GM19455 (cell line): ENCODE measurements at regions not wholly inside any gene's neighbourhood (a gene's known extent, or its start where the extent isn't known, plus 50 kb on each side); places are given as distances from the start of the nearest gene placed in this dataset.
"Not testable (repeated sequence)": the region's sequence is repeated elsewhere in the genome, so short reads cannot be mapped to it uniquely, and the experiment has no call there.

Source experiments
- ATAC-seq: cut with Tn5 transposase; IDR thresholded peaks from one replicate; pipeline ENCODE4 v1.9.1; 2021; ENCODE audit not compliant: unreplicated experiment

GRCh38 chr15:47027322-47027946 lies 689.9 kb upstream of the SEMA6D start:
- ATAC-seq: no peak

DNA sequence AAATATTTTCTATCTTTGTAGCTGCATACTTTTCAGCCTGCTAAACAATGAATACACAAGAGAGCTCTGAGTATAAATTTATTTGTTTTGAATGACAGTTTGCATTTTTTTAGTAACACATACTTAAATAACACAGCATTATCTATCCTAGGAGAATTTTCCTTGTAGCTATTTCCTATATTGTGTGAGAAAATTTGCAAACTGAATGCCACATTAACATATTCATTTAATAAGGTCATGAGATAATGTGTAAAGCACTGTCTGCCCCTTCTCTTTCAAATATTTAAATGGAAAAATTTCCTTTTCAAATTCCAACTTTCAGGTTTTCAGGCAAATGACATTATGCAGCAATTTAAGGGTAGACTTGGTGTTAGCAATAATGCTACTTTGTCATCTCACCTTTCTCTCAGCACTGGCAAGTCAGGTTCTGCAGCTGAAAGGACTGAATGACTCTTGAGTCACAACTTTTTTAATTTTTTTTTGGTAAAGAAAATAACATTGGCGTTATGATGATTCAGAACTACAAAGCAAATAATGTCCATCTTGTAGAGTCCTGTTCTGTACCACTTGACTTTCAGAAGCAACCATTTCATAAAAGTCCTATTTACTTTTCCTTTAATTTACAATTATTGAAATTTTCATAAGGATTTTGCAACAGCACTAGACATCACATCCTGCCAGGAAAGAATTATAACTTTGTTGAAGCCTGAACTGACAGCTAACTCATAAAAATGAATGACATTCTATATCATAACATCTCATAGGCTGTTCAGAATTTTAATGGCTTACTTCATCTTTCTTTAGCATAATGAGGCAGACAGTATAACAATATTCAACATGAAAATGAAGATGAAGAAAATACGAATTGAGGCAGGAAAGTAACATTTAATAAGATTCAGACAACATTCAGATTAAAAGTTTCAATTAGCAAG lies 681.6 kb upstream of the SEMA6D start:
- no peak for ATAC-seq

GRCh38 chr15:47037003-47037402 lies 680.3 kb upstream of the SEMA6D start:
- no peak for ATAC-seq

DNA sequence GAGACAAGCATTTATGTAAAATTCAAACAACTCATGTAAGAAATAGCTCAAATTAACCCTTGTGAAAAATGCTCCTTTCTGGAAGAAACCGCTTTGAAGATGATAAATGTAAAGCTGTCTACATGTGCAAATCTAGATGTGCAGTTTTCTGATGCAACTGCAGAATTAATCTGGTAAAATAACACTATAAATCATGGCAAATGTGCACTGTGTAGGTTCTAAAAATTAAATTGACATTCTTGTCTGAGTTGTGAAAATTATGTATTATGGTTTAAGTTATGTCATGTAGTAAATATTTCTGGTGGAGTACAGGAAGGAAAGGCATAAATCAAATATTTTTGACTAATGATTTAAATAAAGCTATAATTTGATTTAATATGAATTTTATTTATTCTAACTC lies 678.1 kb upstream of the SEMA6D start:
- no peak for ATAC-seq

DNA sequence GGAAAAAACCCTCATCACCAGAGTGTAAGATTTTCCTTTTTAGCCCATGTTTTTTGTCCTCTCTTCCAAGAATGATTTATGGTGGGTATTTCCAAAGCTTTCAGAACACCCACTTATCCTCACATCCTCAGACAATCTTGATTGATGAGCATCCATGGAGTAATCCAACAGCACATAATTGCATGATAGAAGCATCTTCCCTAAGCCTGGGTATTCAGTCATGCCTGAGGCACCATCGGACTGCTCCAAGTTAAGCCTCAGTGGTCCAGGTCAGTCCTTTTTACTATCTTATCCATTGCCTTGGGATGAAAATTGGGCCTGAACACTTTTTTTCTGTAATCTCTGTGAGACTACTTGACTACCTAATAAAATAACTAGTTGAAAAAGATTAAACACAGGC lies 676.0 kb upstream of the SEMA6D start:
- ATAC-seq: no peak

GRCh38 chr15:47047981-47048380 lies 669.3 kb upstream of the SEMA6D start:
- ATAC-seq: not testable (repeated sequence)

- no peak for ATAC-seq
Measured at GRCh38 chr15:47066392-47066791, 650.9 kb upstream of the SEMA6D start.

- ATAC-seq: not testable (repeated sequence)
Measured at GRCh38 chr15:47077846-47078245, 639.5 kb upstream of the SEMA6D start.

- ATAC-seq: no peak
Measured at GRCh38 chr15:47095833-47096232, 621.5 kb upstream of the SEMA6D start.

GRCh38 chr15:47098526-47098925 lies 618.8 kb upstream of the SEMA6D start:
- not testable (repeated sequence) for ATAC-seq

GRCh38 chr15:47099801-47100200 lies 617.5 kb upstream of the SEMA6D start:
- not testable (repeated sequence) for ATAC-seq

DNA sequence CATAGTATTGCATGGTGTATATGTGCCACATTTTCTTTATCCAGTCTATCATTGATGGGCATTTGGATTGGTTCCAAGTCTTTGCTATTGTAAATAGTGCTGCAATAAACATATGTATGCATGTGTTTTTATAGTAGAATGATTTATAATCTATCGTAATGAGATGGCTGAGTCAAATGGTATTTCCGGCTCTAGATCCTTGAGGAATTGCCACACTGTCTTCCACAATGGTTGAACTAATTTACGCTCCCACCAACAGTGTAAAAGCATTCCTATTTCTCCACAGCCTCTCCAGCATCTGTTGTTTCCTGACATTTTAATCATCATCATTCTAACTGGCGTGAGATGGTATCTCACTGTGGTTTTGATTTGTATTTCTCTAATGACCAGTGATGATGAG lies 608.5 kb upstream of the SEMA6D start:
- ATAC-seq: not testable (repeated sequence)

DNA sequence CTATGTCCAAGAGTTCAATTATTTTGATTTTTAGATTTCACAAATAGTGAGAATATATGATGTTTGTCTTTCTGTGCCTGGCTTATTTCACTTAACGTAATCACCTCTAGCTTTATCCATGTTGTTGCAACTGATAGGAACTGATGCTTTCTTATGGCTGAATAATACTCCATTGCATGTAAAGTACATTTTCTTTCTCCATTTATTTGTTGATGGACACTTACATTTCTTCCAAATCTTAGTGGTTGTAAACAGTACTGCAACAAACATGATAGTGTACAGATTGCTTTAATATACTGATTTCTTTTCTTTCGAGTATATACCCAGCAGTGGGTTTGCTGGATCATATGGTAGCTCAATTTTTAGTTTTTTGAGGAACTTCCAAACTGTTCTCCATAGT lies 600.6 kb upstream of the SEMA6D start:
- no peak for ATAC-seq

- ATAC-seq: no peak
Measured at GRCh38 chr15:47119349-47119748, 598.0 kb upstream of the SEMA6D start.

DNA sequence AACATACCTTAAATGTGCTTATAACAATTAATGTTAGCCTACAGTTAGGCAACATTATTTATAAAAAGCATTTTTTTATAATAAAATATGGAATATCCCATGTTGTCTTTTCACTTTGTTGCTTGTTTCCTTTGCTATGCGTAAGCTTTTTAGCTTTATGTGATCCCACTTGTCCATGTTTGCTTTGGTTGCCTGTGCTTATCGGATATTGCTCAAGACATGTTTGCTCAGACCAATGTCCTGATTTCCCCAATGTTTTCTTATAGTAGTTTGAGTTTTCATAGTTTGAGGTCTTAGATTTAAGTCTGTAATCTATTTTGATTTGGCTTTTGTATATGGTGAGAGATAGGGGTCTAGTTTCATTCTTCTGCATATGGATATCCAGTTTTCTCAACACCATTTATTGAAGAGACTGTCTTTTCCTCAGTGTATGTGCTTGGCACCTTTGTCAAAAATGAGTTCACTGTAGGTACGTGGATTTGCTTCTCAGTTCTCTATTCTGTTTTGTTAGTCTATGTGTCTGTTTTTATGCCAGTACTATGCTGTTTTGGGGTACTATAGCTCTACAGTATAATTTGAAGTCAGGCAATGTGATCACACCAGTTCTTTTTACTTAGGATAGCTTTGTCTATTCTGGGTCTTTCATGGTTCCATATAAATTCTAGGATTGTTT lies 592.7 kb upstream of the SEMA6D start:
- ATAC-seq: no peak

GRCh38 chr15:47129033-47129432 lies 588.3 kb upstream of the SEMA6D start:
- ATAC-seq: no peak

- ATAC-seq: not testable (repeated sequence)
Measured at GRCh38 chr15:47131450-47131849, 585.9 kb upstream of the SEMA6D start.

- ATAC-seq: no peak
Measured at GRCh38 chr15:47135267-47135666, 582.0 kb upstream of the SEMA6D start.

DNA sequence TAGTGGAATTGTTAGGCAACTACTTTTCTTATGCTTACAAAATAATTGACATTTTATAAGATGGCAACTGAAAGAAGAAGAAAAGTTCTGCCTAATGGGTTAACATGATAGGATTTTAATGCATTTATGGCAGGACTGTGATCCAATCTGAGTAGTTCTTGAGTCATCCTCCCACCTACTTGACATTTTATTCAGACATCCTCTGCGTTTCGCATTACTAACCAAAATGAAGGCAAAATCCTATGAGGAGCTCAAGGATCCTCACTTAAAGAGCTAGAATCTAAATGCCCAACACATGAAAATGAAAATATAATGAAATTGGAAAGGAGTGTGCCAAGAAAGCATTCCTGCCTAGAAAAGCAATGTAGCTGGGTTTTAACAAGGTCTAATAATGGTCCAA lies 581.1 kb upstream of the SEMA6D start:
- no peak for ATAC-seq

DNA sequence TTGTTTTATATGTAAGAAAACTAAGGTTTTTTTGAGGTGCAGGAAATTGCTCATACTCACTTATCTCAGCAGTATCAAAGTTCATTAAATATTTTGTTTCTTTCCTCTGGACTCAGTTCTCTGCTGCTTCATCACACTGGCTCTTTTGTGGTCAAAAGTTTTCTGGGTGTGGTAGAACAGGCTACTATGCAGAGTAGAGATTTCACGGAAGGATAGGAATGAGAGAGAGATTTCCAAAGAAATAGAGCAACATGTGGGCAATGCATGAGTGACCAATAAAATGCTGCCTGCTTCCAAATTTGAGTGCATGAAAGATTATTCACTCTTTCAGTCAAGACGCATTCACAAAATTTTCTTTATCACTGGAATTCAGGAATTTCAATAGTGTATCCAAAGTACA lies 577.3 kb upstream of the SEMA6D start:
- ATAC-seq: no peak

DNA sequence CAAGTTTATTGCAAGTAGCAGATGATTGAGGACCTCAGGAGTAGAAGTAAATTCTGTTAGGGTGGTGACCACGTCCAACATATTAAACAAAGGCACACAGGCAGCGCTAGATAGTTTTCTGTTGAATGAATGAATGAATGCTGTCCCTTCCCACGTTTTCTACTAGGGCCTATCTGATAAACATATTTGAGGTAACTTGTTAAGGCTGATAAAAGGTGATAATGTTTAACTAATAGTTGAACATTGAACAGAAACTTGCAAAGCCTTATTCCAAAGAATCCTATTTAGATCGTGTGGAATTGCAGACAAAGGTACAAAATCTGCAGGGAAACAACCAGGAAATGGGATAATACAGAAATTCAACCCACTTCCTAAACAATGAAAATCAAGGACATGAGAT lies 559.5 kb upstream of the SEMA6D start:
- no peak for ATAC-seq

DNA sequence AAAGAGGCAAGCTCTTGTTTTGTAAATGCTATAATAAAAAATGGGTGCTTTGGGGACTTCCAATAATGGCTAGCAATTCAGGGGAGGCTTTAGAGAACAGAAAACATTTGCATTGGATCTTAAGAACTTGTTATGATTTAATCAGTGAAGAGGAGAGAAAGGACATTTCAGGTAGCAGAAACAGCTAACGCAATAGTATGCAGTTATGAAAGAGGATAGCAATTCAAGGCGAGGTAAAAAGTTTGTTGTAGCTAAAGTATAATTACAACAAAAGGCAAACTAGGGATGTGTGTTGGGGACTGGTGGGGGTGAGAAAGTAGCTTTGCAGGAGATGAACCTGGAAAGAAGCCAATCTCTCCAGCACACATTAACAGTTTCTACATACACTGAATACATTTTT lies 558.7 kb upstream of the SEMA6D start:
- ATAC-seq: no peak
